ENCODE measurements at regions not wholly inside any gene's neighbourhood (a gene's known extent, or its start where the extent isn't known, plus 50 kb on each side); places are given as distances from the start of the nearest gene placed in this dataset.

DNA sequence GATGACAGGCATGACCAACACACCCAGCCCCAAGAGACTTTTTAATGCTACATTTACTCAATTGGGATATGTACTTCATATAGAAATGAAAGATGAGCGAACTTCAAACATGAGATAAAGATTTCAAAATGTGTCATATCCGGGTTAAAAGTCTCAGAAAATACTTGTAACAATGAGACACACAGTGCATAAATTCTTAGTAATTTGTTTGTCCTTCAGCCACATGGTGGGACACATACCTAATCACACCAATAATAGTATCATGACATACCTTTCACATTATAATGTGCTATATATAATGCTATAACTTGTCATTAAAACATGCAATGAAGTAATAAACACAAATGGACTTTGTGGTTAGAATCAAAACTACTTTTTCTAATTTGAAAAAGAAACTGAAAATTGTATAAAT lies 204.7 kb upstream of the RFX3 start:
- no peaks in the 10 kb centered on the region for H3K27me3 ChIP-seq (ENCODE audit: insufficient read depth, low read depth)

DNA sequence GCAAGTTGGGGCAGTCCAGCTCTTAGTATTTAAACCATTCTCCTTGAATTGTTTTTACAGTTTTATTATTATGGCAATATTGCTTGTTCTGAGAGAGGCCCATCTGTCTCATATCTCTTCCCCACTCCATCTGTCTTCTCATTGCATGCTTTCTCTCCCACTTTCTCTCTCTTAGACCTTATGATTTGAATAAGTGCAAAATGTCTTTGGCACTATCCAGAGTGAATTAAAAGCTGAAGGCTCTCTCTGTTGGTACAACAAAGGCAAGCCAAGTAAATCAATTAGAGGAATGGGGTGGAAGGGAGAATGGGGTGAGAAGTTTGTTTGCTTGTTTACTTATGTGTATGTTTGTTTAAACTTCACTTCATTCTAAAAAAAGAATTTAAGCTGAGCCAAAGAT lies 195.3 kb upstream of the RFX3 start:
- Histone ChIP-seq H3K79me2 (ENCODE audit: insufficient read depth, low read depth) (no peaks in the 10 kb centered on the region), H3K4me2 (no peak overlapping the region), H3K9ac (no peak overlapping the region), H3K4me1 (ENCODE audit: low read depth, poor library complexity, severe bottlenecking) (no peaks in the 10 kb centered on the region), H2AFZ (ENCODE audit: low read depth) (no peak overlapping the region), H3K36me3 (ENCODE audit: insufficient read depth) (no peaks in the 10 kb centered on the region), H4K20me1 (ENCODE audit: insufficient read depth) (no peaks in the 10 kb centered on the region), H3K27ac (no peak overlapping the region), H3K27me3 (ENCODE audit: insufficient read depth, low read depth) (no peaks in the 10 kb centered on the region), H3K4me3 (IDR thresholded peaks at IDR 0.05; ENCODE audit: insufficient read depth, low read depth, low read length) (no peak overlapping the region)
- TF ChIP-seq, protein P1, sequence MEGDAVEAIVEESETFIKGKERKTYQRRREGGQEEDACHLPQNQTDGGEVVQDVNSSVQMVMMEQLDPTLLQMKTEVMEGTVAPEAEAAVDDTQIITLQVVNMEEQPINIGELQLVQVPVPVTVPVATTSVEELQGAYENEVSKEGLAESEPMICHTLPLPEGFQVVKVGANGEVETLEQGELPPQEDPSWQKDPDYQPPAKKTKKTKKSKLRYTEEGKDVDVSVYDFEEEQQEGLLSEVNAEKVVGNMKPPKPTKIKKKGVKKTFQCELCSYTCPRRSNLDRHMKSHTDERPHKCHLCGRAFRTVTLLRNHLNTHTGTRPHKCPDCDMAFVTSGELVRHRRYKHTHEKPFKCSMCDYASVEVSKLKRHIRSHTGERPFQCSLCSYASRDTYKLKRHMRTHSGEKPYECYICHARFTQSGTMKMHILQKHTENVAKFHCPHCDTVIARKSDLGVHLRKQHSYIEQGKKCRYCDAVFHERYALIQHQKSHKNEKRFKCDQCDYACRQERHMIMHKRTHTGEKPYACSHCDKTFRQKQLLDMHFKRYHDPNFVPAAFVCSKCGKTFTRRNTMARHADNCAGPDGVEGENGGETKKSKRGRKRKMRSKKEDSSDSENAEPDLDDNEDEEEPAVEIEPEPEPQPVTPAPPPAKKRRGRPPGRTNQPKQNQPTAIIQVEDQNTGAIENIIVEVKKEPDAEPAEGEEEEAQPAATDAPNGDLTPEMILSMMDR (conservative IDR thresholded peaks at IDR 0.05; ENCODE audit: low read depth, low read length), result no peak

More for the DNA sequence above, 204.7 kb upstream of the RFX3 start:
- peaks cover 25% of the 10 kb centered on the region for H3K4me1 ChIP-seq (ENCODE audit: low read depth, poor library complexity, severe bottlenecking)
- no peaks in the 10 kb centered on the region for H3K79me2 ChIP-seq (ENCODE audit: insufficient read depth, low read depth)
- H3K27ac ChIP-seq, result no peak overlapping the region
- no peaks in the 10 kb centered on the region for H4K20me1 ChIP-seq (ENCODE audit: insufficient read depth)
- H3K9ac ChIP-seq, result no peak overlapping the region
- no peaks in the 10 kb centered on the region for H3K36me3 ChIP-seq (ENCODE audit: insufficient read depth)
- TF ChIP-seq, protein P1 (conservative IDR thresholded peaks at IDR 0.05; ENCODE audit: low read depth, low read length), result no peak
- H2AFZ ChIP-seq (ENCODE audit: low read depth), result peak overlapping the region; percentile 30; the same call in 1 of the 2 replicates
- peak overlapping the region; percentile 37 for H3K4me2 ChIP-seq
- H3K4me3 ChIP-seq (IDR thresholded peaks at IDR 0.05; ENCODE audit: insufficient read depth, low read depth, low read length), result no peak overlapping the region

DNA sequence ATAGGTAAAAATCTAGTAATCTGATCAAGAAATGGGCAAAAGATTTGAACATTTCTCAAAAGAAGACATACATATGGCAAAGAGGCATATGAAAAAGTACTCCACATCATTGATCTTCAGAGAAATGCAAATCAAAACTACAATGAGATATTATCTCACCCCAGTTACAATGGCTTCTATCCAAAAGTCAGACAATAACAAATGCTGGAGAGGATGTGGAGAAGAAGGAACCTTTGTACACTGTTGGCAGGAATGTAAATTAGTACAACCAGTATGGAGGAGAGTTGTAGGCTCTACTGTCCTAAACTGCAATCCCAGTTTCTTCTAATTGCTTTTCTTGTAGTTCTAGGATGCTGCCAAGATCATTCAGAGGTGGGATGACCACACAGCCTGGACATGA lies 193.5 kb upstream of the RFX3 start:
- H3K4me1 ChIP-seq (ENCODE audit: low read depth, poor library complexity, severe bottlenecking), result no peaks in the 10 kb centered on the region
- H3K4me2 ChIP-seq, result no peak overlapping the region
- no peaks in the 10 kb centered on the region for H3K27me3 ChIP-seq (ENCODE audit: insufficient read depth, low read depth)
- no peak overlapping the region for H3K4me3 ChIP-seq (IDR thresholded peaks at IDR 0.05; ENCODE audit: insufficient read depth, low read depth, low read length)
- TF ChIP-seq, protein P1 (conservative IDR thresholded peaks at IDR 0.05; ENCODE audit: low read depth, low read length), result no peak
- H4K20me1 ChIP-seq (ENCODE audit: insufficient read depth), result no peaks in the 10 kb centered on the region
- H3K9ac ChIP-seq, result no peak overlapping the region
- H3K79me2 ChIP-seq (ENCODE audit: insufficient read depth, low read depth), result no peaks in the 10 kb centered on the region
- H3K27ac ChIP-seq, result no peak overlapping the region
- no peak overlapping the region for H2AFZ ChIP-seq (ENCODE audit: low read depth)
- no peaks in the 10 kb centered on the region for H3K36me3 ChIP-seq (ENCODE audit: insufficient read depth)

DNA sequence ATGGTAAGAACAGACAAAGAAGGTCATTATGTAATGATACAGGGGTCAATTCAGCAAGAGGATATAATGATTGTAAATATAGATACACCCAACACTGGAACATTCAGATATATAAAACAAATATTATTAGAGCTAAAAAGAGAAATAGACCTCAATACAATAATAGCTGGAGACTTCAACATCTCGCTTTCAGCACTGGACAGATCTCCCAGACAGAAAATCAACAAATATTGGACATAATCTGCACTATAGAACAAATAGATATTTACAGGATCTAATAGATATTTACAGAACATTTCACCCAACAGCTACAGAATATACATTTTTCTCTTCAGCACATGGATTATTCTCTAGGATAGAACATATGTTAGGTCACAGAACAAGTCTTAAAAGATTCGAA lies 190.6 kb upstream of the RFX3 start:
- H3K79me2 ChIP-seq (ENCODE audit: insufficient read depth, low read depth), result no peaks in the 10 kb centered on the region
- no peak overlapping the region for H3K27ac ChIP-seq
- H3K4me1 ChIP-seq (ENCODE audit: low read depth, poor library complexity, severe bottlenecking), result no peaks in the 10 kb centered on the region
- no peak overlapping the region for H2AFZ ChIP-seq (ENCODE audit: low read depth)
- H3K4me3 ChIP-seq (IDR thresholded peaks at IDR 0.05; ENCODE audit: insufficient read depth, low read depth, low read length), result no peak overlapping the region
- no peaks in the 10 kb centered on the region for H4K20me1 ChIP-seq (ENCODE audit: insufficient read depth)
- H3K27me3 ChIP-seq (ENCODE audit: insufficient read depth, low read depth), result no peaks in the 10 kb centered on the region
- no peak overlapping the region for H3K4me2 ChIP-seq
- no peak overlapping the region for H3K9ac ChIP-seq
- TF ChIP-seq, protein P1 (conservative IDR thresholded peaks at IDR 0.05; ENCODE audit: low read depth, low read length), result no peak
- H3K36me3 ChIP-seq (ENCODE audit: insufficient read depth), result no peaks in the 10 kb centered on the region
